ENCODE measurements at regions not wholly inside any gene's neighbourhood (a gene's known extent, or its start where the extent isn't known, plus 50 kb on each side); places are given as distances from the start of the nearest gene placed in this dataset.

DNA sequence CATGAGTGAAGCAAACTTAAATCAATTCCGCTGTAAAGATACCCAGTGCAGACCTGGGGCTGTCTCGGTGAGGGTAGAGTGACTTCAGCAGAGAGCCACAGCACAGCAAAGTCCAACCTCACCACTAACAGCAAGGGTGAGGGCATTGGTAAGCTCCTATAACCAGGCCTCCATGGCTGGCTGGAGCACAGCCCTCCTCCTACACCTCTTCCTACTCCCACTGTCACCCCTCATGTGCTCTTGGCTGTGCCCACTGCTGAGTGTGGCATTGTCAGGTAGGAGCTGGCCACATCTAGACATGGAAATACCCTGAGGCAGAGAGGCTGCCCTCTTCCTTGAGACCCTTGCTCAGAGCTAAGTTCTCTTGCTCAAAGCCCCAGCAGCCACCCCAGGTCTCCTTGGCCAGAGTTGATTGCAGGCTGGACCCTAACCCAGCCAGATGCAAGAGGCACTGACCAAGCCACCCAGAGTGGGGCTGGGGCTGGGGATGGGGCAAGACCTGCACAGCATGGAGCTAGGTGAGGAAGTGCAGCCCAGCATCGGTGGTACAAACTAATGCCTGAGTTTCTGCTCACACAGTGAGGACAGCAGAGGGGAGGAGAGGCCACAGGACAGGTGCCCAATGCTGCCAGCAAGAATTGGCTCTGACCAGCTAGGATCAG lies 77.6 kb upstream of the RAB6C start:
- no peak for TF ChIP-seq ZNF296 (CRISPR knock-in tag; conservative IDR thresholded peaks at IDR 0.05)
- no peak for TF ChIP-seq ZNF136 (CRISPR knock-in tag; IDR thresholded peaks at IDR 0.05; ENCODE audit: low read depth)
- TF ChIP-seq CEBPB (IDR thresholded peaks at IDR 0.05; ENCODE audit: borderline replicate concordance, low read depth, low read length), result no peak
- TF ChIP-seq, protein P1, sequence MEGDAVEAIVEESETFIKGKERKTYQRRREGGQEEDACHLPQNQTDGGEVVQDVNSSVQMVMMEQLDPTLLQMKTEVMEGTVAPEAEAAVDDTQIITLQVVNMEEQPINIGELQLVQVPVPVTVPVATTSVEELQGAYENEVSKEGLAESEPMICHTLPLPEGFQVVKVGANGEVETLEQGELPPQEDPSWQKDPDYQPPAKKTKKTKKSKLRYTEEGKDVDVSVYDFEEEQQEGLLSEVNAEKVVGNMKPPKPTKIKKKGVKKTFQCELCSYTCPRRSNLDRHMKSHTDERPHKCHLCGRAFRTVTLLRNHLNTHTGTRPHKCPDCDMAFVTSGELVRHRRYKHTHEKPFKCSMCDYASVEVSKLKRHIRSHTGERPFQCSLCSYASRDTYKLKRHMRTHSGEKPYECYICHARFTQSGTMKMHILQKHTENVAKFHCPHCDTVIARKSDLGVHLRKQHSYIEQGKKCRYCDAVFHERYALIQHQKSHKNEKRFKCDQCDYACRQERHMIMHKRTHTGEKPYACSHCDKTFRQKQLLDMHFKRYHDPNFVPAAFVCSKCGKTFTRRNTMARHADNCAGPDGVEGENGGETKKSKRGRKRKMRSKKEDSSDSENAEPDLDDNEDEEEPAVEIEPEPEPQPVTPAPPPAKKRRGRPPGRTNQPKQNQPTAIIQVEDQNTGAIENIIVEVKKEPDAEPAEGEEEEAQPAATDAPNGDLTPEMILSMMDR (CRISPR knock-in tag; IDR thresholded peaks at IDR 0.05), result no peak
- TF ChIP-seq, protein P2, sequence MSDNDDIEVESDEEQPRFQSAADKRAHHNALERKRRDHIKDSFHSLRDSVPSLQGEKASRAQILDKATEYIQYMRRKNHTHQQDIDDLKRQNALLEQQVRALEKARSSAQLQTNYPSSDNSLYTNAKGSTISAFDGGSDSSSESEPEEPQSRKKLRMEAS (IDR thresholded peaks at IDR 0.05), result no peak
- no peak for TF ChIP-seq ARNT (IDR thresholded peaks at IDR 0.05)
